Gastroesophageal sphincter (tissue), 4 donors: ENCODE measurements at regions not wholly inside any gene's neighbourhood (a gene's known extent, or its start where the extent isn't known, plus 50 kb on each side); places are given as distances from the start of the nearest gene placed in this dataset.

ENCODE experiments used
- ATAC-seq: fragments of 150-250 bp; one replicate; pipeline ENCODE4 v1.9.1; 2016; ENCODE audit warnings: mild to moderate bottlenecking, moderate library complexity
- H3K27ac ChIP-seq, 4 donors: fragments of 200-600 bp; sonication (generic) in 3 of 4; 1 replicate in 3 of 4; 2 replicates in 1 of 4; pipeline ENCODE4 v1.5.1; 2016 to 2019
- H3K27me3 ChIP-seq: fragments of 200-600 bp; sonication (generic); one replicate; pipeline ENCODE4 v1.5.1; 2019
- H3K36me3 ChIP-seq, 2 donors: fragments of 200-600 bp; sonication (generic); one replicate each; pipeline ENCODE4 v1.5.1; 2019; ENCODE audit warnings: control low read depth in 1 of 2
- H3K4me1 ChIP-seq, 3 donors: fragments of 200-600 bp; sonication (generic); 1 replicate in 2 of 3; 2 replicates in 1 of 3; pipeline ENCODE4 v1.5.1; 2016 to 2019; ENCODE audit warnings: control low read depth in 2 of 3
- H3K4me3 ChIP-seq, 2 donors: fragments of 200-600 bp; sonication (generic); one replicate each; pipeline ENCODE4 v1.5.1; 2019; ENCODE audit warnings: mild to moderate bottlenecking in 1 of 2, moderate library complexity in 1 of 2
- H3K9me3 ChIP-seq, 3 donors: fragments of 200-600 bp; sonication (generic); one replicate each; pipeline ENCODE4 v1.5.1; 2017 to 2019; ENCODE audit warnings: control low read depth in 2 of 3
- CTCF ChIP-seq, 4 experiments: fragments of 200-600 bp in 2 of 4; fragments of 450-650 bp in 2 of 4; sonication (generic) in 1 of 4; IDR thresholded peaks; one replicate each; pipeline ENCODE4 v1.5.1; 2017 to 2019; ENCODE audit warnings: antibody characterized with exemption in 4 of 4, mild to moderate bottlenecking in 2 of 4, moderate library complexity in 2 of 4
- EP300 ChIP-seq: sonication (generic); formaldehyde crosslinking; IDR thresholded peaks from one replicate; pipeline ENCODE4 v1.6.1; 2017; ENCODE audit warnings: antibody characterized with exemption, mild to moderate bottlenecking
- POLR2A ChIP-seq, 2 donors: fragments of 450-650 bp; IDR thresholded peaks; one replicate each; pipeline ENCODE4 v1.6.1; 2017; ENCODE audit warnings: antibody characterized with exemption in 2 of 2, mild to moderate bottlenecking in 2 of 2, moderate library complexity in 1 of 2
- POLR2AphosphoS5 ChIP-seq: sonication (generic); formaldehyde crosslinking; IDR thresholded peaks from one replicate; pipeline ENCODE4 v1.6.1; 2017; ENCODE audit warnings: antibody characterized with exemption
- WGBS, 2 donors: methylation state at CpG; one replicate each; pipeline ENCODE4 v1.1.5; 2018; ENCODE audit warnings: low coverage in 1 of 2; 5-methylcytosine and 5-hydroxymethylcytosine counted together

GRCh38 chr12:46981622-46982021 is 97.8 kb upstream of the PCED1B start:
- TF ChIP-seq POLR2AphosphoS5 (no peak), CTCF (IDR thresholded peaks at IDR 0.05) (no peak), POLR2A (IDR thresholded peaks at IDR 0.05) (no peak), EP300 (no peak)
- Histone ChIP-seq H3K4me1 (no peaks in the 10 kb centered on the region), H3K9me3 (no peaks in the 10 kb centered on the region), H3K36me3 (no peaks in the 10 kb centered on the region), H3K4me3 (no peak overlapping the region), H3K27ac (no peak overlapping the region), H3K27me3 (peaks cover 5% of the 10 kb centered on the region)
- ATAC-seq, result no peak
- WGBS, 2 donors, result 71 to 79% methylated on average over 3 of the region's 3 CpGs

- H3K36me3 ChIP-seq, result no peaks in the 10 kb centered on the region
- no peak overlapping the region for H3K27ac ChIP-seq
- no peaks in the 10 kb centered on the region for H3K4me1 ChIP-seq
- H3K4me3 ChIP-seq, result no peak overlapping the region
- no peak for TF ChIP-seq POLR2AphosphoS5
- TF ChIP-seq EP300, result no peak
- no peak for TF ChIP-seq POLR2A (IDR thresholded peaks at IDR 0.05)
- TF ChIP-seq CTCF (IDR thresholded peaks at IDR 0.05), result no peak
- no peak for ATAC-seq
- 100% methylated on average over 1 of the region's 2 CpGs; no CpG with 5 or more reads in 1 of the 2 donors for WGBS, 2 donors
- peaks cover 5% of the 10 kb centered on the region for H3K27me3 ChIP-seq
- H3K9me3 ChIP-seq, result no peaks in the 10 kb centered on the region
These were observed 96.6 kb upstream of the PCED1B start for GRCh38 chr12:46982629-46983392.

GRCh38 chr12:46983393-46983793 is 96.0 kb upstream of the PCED1B start:
- no peak for ATAC-seq
- 100% methylated on average over 1 of the region's 2 CpGs; no CpG with 5 or more reads in 1 of the 2 donors for WGBS, 2 donors
- Histone ChIP-seq H3K27ac (no peak overlapping the region), H3K4me3 (no peak overlapping the region), H3K36me3 (no peaks in the 10 kb centered on the region), H3K27me3 (peaks cover 5% of the 10 kb centered on the region), H3K4me1 (no peaks in the 10 kb centered on the region), H3K9me3 (no peaks in the 10 kb centered on the region)
- TF ChIP-seq CTCF (IDR thresholded peaks at IDR 0.05), result no peak
- no peak for TF ChIP-seq POLR2A (IDR thresholded peaks at IDR 0.05)
- no peak for TF ChIP-seq EP300
- TF ChIP-seq POLR2AphosphoS5, result no peak

- WGBS, 2 donors, result 25 to 63% methylated on average over 6 of the region's 7 CpGs
- ATAC-seq, result no peak
- TF ChIP-seq EP300, result no peak
- TF ChIP-seq CTCF (IDR thresholded peaks at IDR 0.05), result peak; percentile 50 to 76 (median 52)
These were observed 95.2 kb upstream of the PCED1B start for GRCh38 chr12:46983959-46984841.

More at GRCh38 chr12:46983959-46984841, 95.2 kb upstream of the PCED1B start:
- H3K4me3 ChIP-seq, result no peak overlapping the region
- no peak overlapping the region for H3K27ac ChIP-seq
- no peaks in the 10 kb centered on the region for H3K36me3 ChIP-seq
- no peaks in the 10 kb centered on the region for H3K9me3 ChIP-seq
- H3K4me1 ChIP-seq, result no peaks in the 10 kb centered on the region
- H3K27me3 ChIP-seq, result peaks cover 2% of the 10 kb centered on the region
